HCT116 (cell line): ENCODE measurements at regions not wholly inside any gene's neighbourhood (a gene's known extent, or its start where the extent isn't known, plus 50 kb on each side); places are given as distances from the start of the nearest gene placed in this dataset.

ENCODE experiments used
- ATAC-seq: fragments of 200-7000 bp; cut with Tn5 transposase; 2 replicates; pipeline ENCODE4 v1.9.1; 2020; ENCODE audit warnings: mild to moderate bottlenecking, moderate library complexity
- BruUV-seq: library from RNA; stranded (reverse); fragments of 400-500 nt; replicated peaks from 2 replicates; lab custom pipeline; 2021; lab: Mats Ljungman, UMichigan
- CTCF ChIA-PET: fragments of 300-600 bp; sonication (Branson Sonifier 250); formaldehyde crosslinking; loops from one replicate; lab custom pipeline; 2021; ENCODE audit warnings: antibody characterized with exemption; lab: Charles Lee
- POLR2A ChIA-PET: fragments of 300-600, 350-600 bp; sonication (Branson Sonifier 250); formaldehyde crosslinking; loops from one replicate; lab custom pipeline; 2021; ENCODE audit warnings: antibody characterized with exemption; lab: Charles Lee
- RAD21 ChIA-PET, 2 experiments: fragments of 300-600 bp; sonication (Branson Sonifier 250); formaldehyde crosslinking; loops; one replicate each; lab custom pipeline; 2023; ENCODE audit warnings: low total read pairs in 2 of 2; ENCODE audit not compliant: uncharacterized antibody in 2 of 2, unreplicated experiment in 2 of 2, low non-redundant PET in 1 of 2; lab: Charles Lee
- DNase-seq: peaks from one replicate; pipeline ENCODE4 v3.0.0-alpha.2; 2010; ENCODE audit warnings: low read depth, low spot score
- H2AFZ ChIP-seq: fragments of 200-600 bp; shearing (Covaris generic), sonication (generic); 2 replicates; pipeline ENCODE4 v1.6.1; 2017; ENCODE audit warnings: low read depth, mixed run types, mixed read lengths, antibody characterized with exemption, low read length; ENCODE audit not compliant: poor library complexity, severe bottlenecking
- H3K27ac ChIP-seq: 2 replicates; pipeline ENCODE4 v1.5.1; 2012; ENCODE audit warnings: low read depth, low read length
- H3K27me3 ChIP-seq: fragments of 200-600 bp; sonication (generic); 2 replicates; pipeline ENCODE4 v1.6.1; 2016; ENCODE audit warnings: mixed run types, low read length, mixed read lengths; ENCODE audit not compliant: insufficient read depth
- H3K36me3 ChIP-seq, 2 experiments: fragments of 200-500 bp in 1 of 2; fragments of 200-600 bp in 1 of 2; sonication (Bioruptor generic) in 1 of 2; sonication (generic) in 1 of 2; 2 replicates each; pipeline versions ENCODE4 v1.5.1 to v1.6.1; 2014 to 2016; ENCODE audit warnings: low read length in 2 of 2, inconsistent platforms in 1 of 2, mixed read lengths in 1 of 2, mixed run types in 1 of 2; ENCODE audit not compliant: insufficient read depth in 2 of 2, control insufficient read depth in 1 of 2
- H3K4me1 ChIP-seq, 2 experiments: fragments of 200-600 bp in 1 of 2; sonication (generic) in 1 of 2; 2 replicates each; pipeline versions ENCODE4 v1.5.1 to v1.6.1; 2012 to 2017; ENCODE audit warnings: low read length in 2 of 2, inconsistent platforms in 1 of 2, mild to moderate bottlenecking in 1 of 2, mixed read lengths in 1 of 2, mixed run types in 1 of 2, moderate library complexity in 1 of 2; ENCODE audit not compliant: insufficient read depth in 2 of 2, control insufficient read depth in 1 of 2
- H3K4me2 ChIP-seq: fragments of 200-600 bp; sonication (generic); 2 replicates; pipeline ENCODE4 v1.6.1; 2017; ENCODE audit warnings: mixed run types, low read length, mixed read lengths
- H3K4me3 ChIP-seq, 2 experiments: fragments of 200-600 bp in 1 of 2; sonication (generic) in 1 of 2; replicated peaks in 1 of 2; 2 replicates each; pipeline ENCODE4 v1.5.1; 2011 to 2016; ENCODE audit warnings: low read length in 2 of 2, control low read depth in 1 of 2, low read depth in 1 of 2, mild to moderate bottlenecking in 1 of 2, mixed read lengths in 1 of 2, mixed run types in 1 of 2
- H3K79me2 ChIP-seq: fragments of 200-600 bp; sonication (generic); 2 replicates; pipeline ENCODE4 v1.6.1; 2017; ENCODE audit warnings: mild to moderate bottlenecking, mixed run types, low read length, moderate library complexity, mixed read lengths; ENCODE audit not compliant: insufficient read depth
- H3K9ac ChIP-seq: fragments of 200-600 bp; sonication (generic); 2 replicates; pipeline ENCODE4 v1.6.1; 2016; ENCODE audit warnings: low read length, mixed read lengths
- H3K9me2 ChIP-seq: fragments of 200-600 bp; sonication (generic), shearing (Covaris generic); 2 replicates; pipeline ENCODE4 v1.6.1; 2017; ENCODE audit warnings: mixed run types, mild to moderate bottlenecking, moderate library complexity; ENCODE audit not compliant: insufficient read depth
- H3K9me3 ChIP-seq, 2 experiments: fragments of 200-500 bp in 1 of 2; fragments of 200-600 bp in 1 of 2; sonication (Bioruptor generic) in 1 of 2; sonication (generic) in 1 of 2; 2 replicates each; pipeline ENCODE4 v1.6.1; 2014 to 2017; ENCODE audit warnings: low read length in 2 of 2, mixed read lengths in 2 of 2, inconsistent platforms in 1 of 2, low read depth in 1 of 2, mild to moderate bottlenecking in 1 of 2, mixed run types in 1 of 2, moderate library complexity in 1 of 2; ENCODE audit not compliant: control insufficient read depth in 1 of 2, insufficient read depth in 1 of 2
- H4K20me1 ChIP-seq: fragments of 200-600 bp; sonication (generic), shearing (Covaris generic); 2 replicates; pipeline ENCODE4 v1.6.1; 2017; ENCODE audit warnings: mixed run types, mild to moderate bottlenecking, moderate library complexity; ENCODE audit not compliant: insufficient read depth
- EGR1 ChIP-seq: IDR thresholded peaks from 2 replicates; pipeline ENCODE4 v1.6.1; 2012; ENCODE audit warnings: low read depth
- ELF1 ChIP-seq: IDR thresholded peaks from 2 replicates; pipeline ENCODE4 v1.6.1; 2012; ENCODE audit warnings: low read depth, borderline replicate concordance
- POLR2A ChIP-seq: IDR thresholded peaks from 2 replicates; pipeline ENCODE4 v1.7.0; 2011; ENCODE audit warnings: borderline replicate concordance; ENCODE audit not compliant: insufficient read depth, insufficient read length; ENCODE audit errors: extremely low read depth
- POLR2AphosphoS5 ChIP-seq: IDR thresholded peaks from 2 replicates; pipeline ENCODE4 v1.6.1; 2011; ENCODE audit warnings: mild to moderate bottlenecking, low read depth, low read length, moderate library complexity
- SIN3A ChIP-seq: IDR thresholded peaks from 2 replicates; pipeline ENCODE4 v1.6.1; 2012; ENCODE audit warnings: low read depth
- SP1 ChIP-seq: IDR thresholded peaks from 2 replicates; pipeline ENCODE4 v1.6.1; 2012; ENCODE audit warnings: low read depth
- SRF ChIP-seq: IDR thresholded peaks from 2 replicates; pipeline ENCODE4 v1.6.1; 2012; ENCODE audit warnings: low read depth
- TCF7L2 ChIP-seq: IDR thresholded peaks from 2 replicates; pipeline ENCODE4 v1.7.0; 2011; ENCODE audit warnings: borderline replicate concordance, inconsistent platforms; ENCODE audit not compliant: insufficient read depth, insufficient read length; ENCODE audit errors: extremely low read depth
- ZFX ChIP-seq: fragments of 450-650 bp; IDR thresholded peaks from 2 replicates; pipeline ENCODE4 v1.6.1; 2017
- ZNF274 ChIP-seq: fragments of 200-500 bp; sonication (Bioruptor generic); IDR thresholded peaks from 2 replicates; pipeline ENCODE4 v1.6.1; 2014; ENCODE audit warnings: mild to moderate bottlenecking, low read depth, low read length, inconsistent platforms
- intact Hi-C: fragments of 100-400 bp; cut with micrococcal nuclease; formaldehyde crosslinking; loops from 2 replicates; pipeline ENCODE4 v1.10.0; 2022
- TF ChIP-seq, protein P1 (sequence below): IDR thresholded peaks from 2 replicates; pipeline ENCODE4 v1.6.1; 2012; ENCODE audit warnings: low read depth
- TF ChIP-seq, protein P2 (sequence below), 3 experiments: fragments of 200-600 bp in 1 of 3; sonication (generic) in 1 of 3; IDR thresholded peaks in 2 of 3; conservative IDR thresholded peaks in 1 of 3; 2 replicates each; pipeline ENCODE4 v1.5.1; 2012 to 2017; ENCODE audit warnings: low read depth in 2 of 3, low read length in 2 of 3, antibody characterized with exemption in 1 of 3, borderline replicate concordance in 1 of 3, control low read depth in 1 of 3, mild to moderate bottlenecking in 1 of 3, mixed read lengths in 1 of 3, mixed run types in 1 of 3, moderate library complexity in 1 of 3; ENCODE audit not compliant: insufficient read depth in 1 of 3

DNA sequence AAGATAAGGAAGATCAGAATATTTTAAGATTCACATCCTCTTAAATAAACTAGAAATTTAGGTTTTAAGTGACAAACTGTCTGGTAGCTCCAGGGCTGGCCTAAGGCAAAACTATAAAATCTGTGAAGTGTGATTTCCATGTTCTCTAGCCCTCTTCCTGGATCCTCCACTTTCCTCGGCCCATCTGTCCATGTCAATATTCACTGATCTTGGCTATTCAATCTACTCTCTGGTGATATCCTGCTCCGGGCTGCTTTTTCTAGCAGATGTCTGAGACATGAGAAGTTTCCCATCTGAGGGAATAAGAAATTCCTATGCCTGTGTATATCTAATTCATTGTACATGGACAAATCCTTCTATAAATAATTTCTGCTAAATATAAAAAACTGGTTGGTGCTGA lies 500.4 kb downstream of the GALC start:
- intact Hi-C loops = no loop called here
- Histone ChIP-seq H3K9ac (no peak overlapping the region), H3K4me2 (no peak overlapping the region), H3K4me3 (no peak overlapping the region), H3K27ac (no peak overlapping the region), H3K27me3 (no peaks in the 10 kb centered on the region), H3K9me3 (peaks cover 15 to 19% of the 10 kb centered on the region in 2 experiments; a peak in 2 of 4 replicates), H3K4me1 (no peaks in the 10 kb centered on the region), H3K79me2 (no peaks in the 10 kb centered on the region), H3K9me2 (no peaks in the 10 kb centered on the region), H2AFZ (no peak overlapping the region)
- CTCF ChIA-PET = no interaction called here
- ATAC-seq (no peak), DNase-seq (no peak)
- POLR2A ChIA-PET = no interaction called here
- RAD21 ChIA-PET = no interaction called here
- TF ChIP-seq SRF (no peak), SP1 (no peak), EGR1 (no peak), ELF1 (no peak), SIN3A (no peak), POLR2AphosphoS5 (no peak), ZFX (no peak), ZNF274 (no peak)
- TF ChIP-seq, all 23 proteins: peak for 0
- Histone ChIP-seq H3K36me3 (no peaks in the 10 kb centered on the region), H4K20me1 (no peaks in the 10 kb centered on the region)
- no TSS peak for BruUV-seq

DNA sequence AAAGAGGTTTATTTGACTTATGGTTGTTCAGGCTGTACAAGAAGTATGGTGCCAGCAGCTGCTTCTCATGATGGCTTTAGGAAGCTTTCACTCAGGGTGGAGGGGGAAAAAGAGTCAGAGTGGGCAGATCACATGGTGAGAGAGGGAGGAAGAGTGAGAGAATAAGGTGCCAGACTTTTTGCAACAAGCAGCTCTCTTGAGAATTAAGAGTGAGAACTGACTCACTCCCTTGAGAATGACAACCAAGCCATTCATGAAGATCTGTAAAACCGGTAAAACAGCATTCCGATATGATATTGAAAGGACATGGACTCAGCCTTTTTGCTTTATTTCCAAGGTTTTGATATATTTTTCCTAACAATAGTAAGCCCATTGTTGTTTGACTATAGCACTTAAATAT lies 501.2 kb downstream of the GALC start:
- peaks cover 19 to 21% of the 10 kb centered on the region in 2 experiments; a peak in 2 of 4 replicates for H3K9me3 ChIP-seq
- no peaks in the 10 kb centered on the region for H4K20me1 ChIP-seq
- no peak overlapping the region for H3K4me3 ChIP-seq
- no peaks in the 10 kb centered on the region for H3K79me2 ChIP-seq
- no peak overlapping the region for H2AFZ ChIP-seq
- ChIA-PET RAD21 (no interaction called here), CTCF (no interaction called here), POLR2A (no interaction called here)
- TF ChIP-seq TCF7L2 (no peak), POLR2A (no peak), POLR2AphosphoS5 (no peak)
- TF ChIP-seq, protein P1, sequence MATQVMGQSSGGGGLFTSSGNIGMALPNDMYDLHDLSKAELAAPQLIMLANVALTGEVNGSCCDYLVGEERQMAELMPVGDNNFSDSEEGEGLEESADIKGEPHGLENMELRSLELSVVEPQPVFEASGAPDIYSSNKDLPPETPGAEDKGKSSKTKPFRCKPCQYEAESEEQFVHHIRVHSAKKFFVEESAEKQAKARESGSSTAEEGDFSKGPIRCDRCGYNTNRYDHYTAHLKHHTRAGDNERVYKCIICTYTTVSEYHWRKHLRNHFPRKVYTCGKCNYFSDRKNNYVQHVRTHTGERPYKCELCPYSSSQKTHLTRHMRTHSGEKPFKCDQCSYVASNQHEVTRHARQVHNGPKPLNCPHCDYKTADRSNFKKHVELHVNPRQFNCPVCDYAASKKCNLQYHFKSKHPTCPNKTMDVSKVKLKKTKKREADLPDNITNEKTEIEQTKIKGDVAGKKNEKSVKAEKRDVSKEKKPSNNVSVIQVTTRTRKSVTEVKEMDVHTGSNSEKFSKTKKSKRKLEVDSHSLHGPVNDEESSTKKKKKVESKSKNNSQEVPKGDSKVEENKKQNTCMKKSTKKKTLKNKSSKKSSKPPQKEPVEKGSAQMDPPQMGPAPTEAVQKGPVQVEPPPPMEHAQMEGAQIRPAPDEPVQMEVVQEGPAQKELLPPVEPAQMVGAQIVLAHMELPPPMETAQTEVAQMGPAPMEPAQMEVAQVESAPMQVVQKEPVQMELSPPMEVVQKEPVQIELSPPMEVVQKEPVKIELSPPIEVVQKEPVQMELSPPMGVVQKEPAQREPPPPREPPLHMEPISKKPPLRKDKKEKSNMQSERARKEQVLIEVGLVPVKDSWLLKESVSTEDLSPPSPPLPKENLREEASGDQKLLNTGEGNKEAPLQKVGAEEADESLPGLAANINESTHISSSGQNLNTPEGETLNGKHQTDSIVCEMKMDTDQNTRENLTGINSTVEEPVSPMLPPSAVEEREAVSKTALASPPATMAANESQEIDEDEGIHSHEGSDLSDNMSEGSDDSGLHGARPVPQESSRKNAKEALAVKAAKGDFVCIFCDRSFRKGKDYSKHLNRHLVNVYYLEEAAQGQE = no peak
- TF ChIP-seq, protein P2, sequence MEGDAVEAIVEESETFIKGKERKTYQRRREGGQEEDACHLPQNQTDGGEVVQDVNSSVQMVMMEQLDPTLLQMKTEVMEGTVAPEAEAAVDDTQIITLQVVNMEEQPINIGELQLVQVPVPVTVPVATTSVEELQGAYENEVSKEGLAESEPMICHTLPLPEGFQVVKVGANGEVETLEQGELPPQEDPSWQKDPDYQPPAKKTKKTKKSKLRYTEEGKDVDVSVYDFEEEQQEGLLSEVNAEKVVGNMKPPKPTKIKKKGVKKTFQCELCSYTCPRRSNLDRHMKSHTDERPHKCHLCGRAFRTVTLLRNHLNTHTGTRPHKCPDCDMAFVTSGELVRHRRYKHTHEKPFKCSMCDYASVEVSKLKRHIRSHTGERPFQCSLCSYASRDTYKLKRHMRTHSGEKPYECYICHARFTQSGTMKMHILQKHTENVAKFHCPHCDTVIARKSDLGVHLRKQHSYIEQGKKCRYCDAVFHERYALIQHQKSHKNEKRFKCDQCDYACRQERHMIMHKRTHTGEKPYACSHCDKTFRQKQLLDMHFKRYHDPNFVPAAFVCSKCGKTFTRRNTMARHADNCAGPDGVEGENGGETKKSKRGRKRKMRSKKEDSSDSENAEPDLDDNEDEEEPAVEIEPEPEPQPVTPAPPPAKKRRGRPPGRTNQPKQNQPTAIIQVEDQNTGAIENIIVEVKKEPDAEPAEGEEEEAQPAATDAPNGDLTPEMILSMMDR (IDR thresholded peaks at IDR 0.05 in 2 of 3, conservative IDR thresholded peaks at IDR 0.05 in 1 of 3; ENCODE audit: borderline replicate concordance in 1 of 3, insufficient read depth in 1 of 3, low read depth in 2 of 3, low read length in 2 of 3) = no peak
- H3K9me2 ChIP-seq = no peaks in the 10 kb centered on the region
- no peaks in the 10 kb centered on the region for H3K4me1 ChIP-seq
- H3K9ac ChIP-seq = no peak overlapping the region
- H3K27ac ChIP-seq = no peak overlapping the region
- no peak overlapping the region for H3K4me2 ChIP-seq
- no peak for DNase-seq
- no peaks in the 10 kb centered on the region for H3K27me3 ChIP-seq
- H3K36me3 ChIP-seq = no peaks in the 10 kb centered on the region
- intact Hi-C loops = no loop called here
- ATAC-seq = no peak
- no TSS peak for BruUV-seq
